ENCODE measurements at regions not wholly inside any gene's neighbourhood (a gene's known extent, or its start where the extent isn't known, plus 50 kb on each side); places are given as distances from the start of the nearest gene placed in this dataset.

- H3K9me3 ChIP-seq, result no peaks in the 10 kb centered on the region
- H3K36me3 ChIP-seq, result no peaks in the 10 kb centered on the region
- no peaks in the 10 kb centered on the region for H3K4me1 ChIP-seq
- intact Hi-C loops (cut with DNase I; ENCODE audit: low total_unique reads), result no loop called here
- no peak overlapping the region for H3K27ac ChIP-seq
- in situ Hi-C loops (cut with MboI; ENCODE audit: low sequenced_read_pairs in 4 of 4), result no loop called here
- TF ChIP-seq POLR2A (IDR thresholded peaks at IDR 0.05) (no peak), CTCF (IDR thresholded peaks at IDR 0.05 in 4 of 5, conservative IDR thresholded peaks at IDR 0.05 in 1 of 5) (no peak)
- H3K4me3 ChIP-seq, result no peak overlapping the region
- H3K27me3 ChIP-seq, result no peaks in the 10 kb centered on the region
- DNase-seq (no peak), ATAC-seq (no peak)
Observed at GRCh38 chr11:28606930-28607329, 498.7 kb downstream of the METTL15 start.

GRCh38 chr11:28599656-28600055, 491.5 kb downstream of the METTL15 start:
- Histone ChIP-seq H3K27ac (no peak overlapping the region), H3K27me3 (no peaks in the 10 kb centered on the region), H3K9me3 (no peaks in the 10 kb centered on the region), H3K36me3 (no peaks in the 10 kb centered on the region), H3K4me1 (no peaks in the 10 kb centered on the region), H3K4me3 (no peak overlapping the region)
- ATAC-seq (no peak), DNase-seq (no peak)
- in situ Hi-C loops (cut with MboI; ENCODE audit: low sequenced_read_pairs in 4 of 4) (no loop called here), intact Hi-C loops (cut with DNase I; ENCODE audit: low total_unique reads) (no loop called here)
- TF ChIP-seq CTCF (IDR thresholded peaks at IDR 0.05 in 4 of 5, conservative IDR thresholded peaks at IDR 0.05 in 1 of 5), result no peak

- DNase-seq (no peak), ATAC-seq (no peak)
- in situ Hi-C loops (cut with MboI; ENCODE audit: low sequenced_read_pairs in 4 of 4) (no loop called here), intact Hi-C loops (cut with DNase I; ENCODE audit: low total_unique reads) (no loop called here)
- Histone ChIP-seq H3K9me3 (no peaks in the 10 kb centered on the region), H3K36me3 (no peaks in the 10 kb centered on the region), H3K27me3 (no peaks in the 10 kb centered on the region), H3K4me3 (no peak overlapping the region), H3K27ac (no peak overlapping the region), H3K4me1 (no peaks in the 10 kb centered on the region)
- no peak for TF ChIP-seq CTCF (IDR thresholded peaks at IDR 0.05 in 4 of 5, conservative IDR thresholded peaks at IDR 0.05 in 1 of 5)
Observed at GRCh38 chr11:28598531-28598930, 490.3 kb downstream of the METTL15 start.

GRCh38 chr11:28596816-28597215, 488.6 kb downstream of the METTL15 start:
- H3K4me3 ChIP-seq, result no peak overlapping the region
- DNase-seq (no peak), ATAC-seq (no peak)
- no peak overlapping the region for H3K27ac ChIP-seq
- no peaks in the 10 kb centered on the region for H3K4me1 ChIP-seq
- in situ Hi-C loops (cut with MboI; ENCODE audit: low sequenced_read_pairs in 4 of 4), result no loop called here
- H3K9me3 ChIP-seq, result no peaks in the 10 kb centered on the region
- H3K36me3 ChIP-seq, result no peaks in the 10 kb centered on the region
- TF ChIP-seq CTCF (IDR thresholded peaks at IDR 0.05 in 4 of 5, conservative IDR thresholded peaks at IDR 0.05 in 1 of 5) (no peak), POLR2A (IDR thresholded peaks at IDR 0.05) (no peak)
- intact Hi-C loops (cut with DNase I; ENCODE audit: low total_unique reads), result no loop called here
- H3K27me3 ChIP-seq, result no peaks in the 10 kb centered on the region

- H3K27me3 ChIP-seq, result no peaks in the 10 kb centered on the region
- DNase-seq (no peak), ATAC-seq (no peak)
- H3K4me3 ChIP-seq, result no peak overlapping the region
- no peak for TF ChIP-seq POLR2A (IDR thresholded peaks at IDR 0.05)
- TF ChIP-seq CTCF (IDR thresholded peaks at IDR 0.05 in 4 of 5, conservative IDR thresholded peaks at IDR 0.05 in 1 of 5), result no peak
- no peaks in the 10 kb centered on the region for H3K9me3 ChIP-seq
- no peaks in the 10 kb centered on the region for H3K4me1 ChIP-seq
- intact Hi-C loops (cut with DNase I; ENCODE audit: low total_unique reads) (no loop called here), in situ Hi-C loops (cut with MboI; ENCODE audit: low sequenced_read_pairs in 4 of 4) (no loop called here)
- no peak overlapping the region for H3K27ac ChIP-seq
- no peaks in the 10 kb centered on the region for H3K36me3 ChIP-seq
Observed at GRCh38 chr11:28592141-28592540, 484.0 kb downstream of the METTL15 start.
